ENCODE measurements at regions not wholly inside any gene's neighbourhood (a gene's known extent, or its start where the extent isn't known, plus 50 kb on each side); places are given as distances from the start of the nearest gene placed in this dataset.

GRCh38 chr3:64983583-64984359, 296.0 kb upstream of the ADAMTS9 start:
- DNase-seq (no peak), ATAC-seq (no peak)
- no peak overlapping the region for H3K4me3 ChIP-seq
- no peak overlapping the region for H3K27ac ChIP-seq
- no peaks in the 10 kb centered on the region for H3K4me1 ChIP-seq
- no peak for TF ChIP-seq CTCF (IDR thresholded peaks at IDR 0.05)
- no peaks in the 10 kb centered on the region for H3K36me3 ChIP-seq (ENCODE audit: insufficient read depth in 1 of 2, low read depth in 1 of 2)
- WGBS, 3 donors, result 70 to 83% (median 74%) methylated on average over 6 of the region's 6 CpGs
- intact Hi-C loops (cut with DNase I), result no loop called here
- no peaks in the 10 kb centered on the region for H3K27me3 ChIP-seq (ENCODE audit: insufficient read depth in 3 of 3, low read length in 2 of 3)
- H3K9me3 ChIP-seq, result no peaks in the 10 kb centered on the region

- Histone ChIP-seq H3K9me3 (no peaks in the 10 kb centered on the region), H3K4me3 (no peak overlapping the region), H3K27me3 (ENCODE audit: insufficient read depth in 3 of 3, low read length in 2 of 3) (no peaks in the 10 kb centered on the region), H3K4me1 (no peaks in the 10 kb centered on the region), H3K27ac (no peak overlapping the region), H3K36me3 (ENCODE audit: insufficient read depth in 1 of 2, low read depth in 1 of 2) (no peaks in the 10 kb centered on the region)
- TF ChIP-seq CTCF (IDR thresholded peaks at IDR 0.05), result no peak
- intact Hi-C loops (cut with DNase I), result no loop called here
- DNase-seq (no peak), ATAC-seq (peak; percentile 66 to 92 (median 81))
- 58 to 69% (median 68%) methylated on average over 8 of the region's 8 CpGs for WGBS, 3 donors
Measured at GRCh38 chr3:64977308-64978100, 289.7 kb upstream of the ADAMTS9 start.

DNA sequence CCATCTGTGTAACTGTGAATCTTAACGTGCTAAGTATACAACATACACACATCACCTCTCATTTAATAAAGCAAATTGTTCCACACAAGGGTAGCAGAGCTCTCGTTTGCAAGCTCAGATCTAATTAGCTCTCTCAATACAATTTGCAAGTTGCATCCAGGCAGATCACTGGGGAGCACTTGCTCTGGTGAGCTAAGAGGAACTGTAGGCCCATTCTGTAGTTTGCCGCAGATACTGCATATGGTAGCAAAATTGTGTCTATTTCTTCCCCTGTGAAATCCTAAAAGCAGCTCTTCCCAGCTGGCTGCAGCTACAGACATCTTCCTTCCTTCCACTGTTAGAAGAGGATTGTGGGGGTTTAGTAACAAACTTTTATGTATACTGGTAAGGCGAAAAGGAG, 288.7 kb upstream of the ADAMTS9 start:
- Histone ChIP-seq H3K36me3 (ENCODE audit: insufficient read depth in 1 of 2, low read depth in 1 of 2) (no peaks in the 10 kb centered on the region), H3K27me3 (ENCODE audit: insufficient read depth in 3 of 3, low read length in 2 of 3) (no peaks in the 10 kb centered on the region), H3K4me1 (no peaks in the 10 kb centered on the region), H3K9me3 (no peaks in the 10 kb centered on the region), H3K4me3 (no peak overlapping the region), H3K27ac (no peak overlapping the region)
- ATAC-seq (no peak), DNase-seq (no peak)
- intact Hi-C loops (cut with DNase I), result no loop called here
- WGBS, 3 donors, result 68 to 84% (median 70%) methylated on average over 4 of the region's 4 CpGs
- TF ChIP-seq CTCF (IDR thresholded peaks at IDR 0.05), result no peak

GRCh38 chr3:64975147-64975546, 287.3 kb upstream of the ADAMTS9 start:
- H3K4me3 ChIP-seq, result no peak overlapping the region
- DNase-seq, result no peak
- H3K9me3 ChIP-seq, result no peaks in the 10 kb centered on the region
- H3K27ac ChIP-seq, result no peak overlapping the region
- no peaks in the 10 kb centered on the region for H3K4me1 ChIP-seq
- intact Hi-C loops (cut with DNase I), result no loop called here
- H3K36me3 ChIP-seq (ENCODE audit: insufficient read depth in 1 of 2, low read depth in 1 of 2), result no peaks in the 10 kb centered on the region
- WGBS, 3 donors, result 48 to 65% (median 49%) methylated on average over 2 of the region's 2 CpGs
- H3K27me3 ChIP-seq (ENCODE audit: insufficient read depth in 3 of 3, low read length in 2 of 3), result no peaks in the 10 kb centered on the region
- no peak for ATAC-seq
- no peak for TF ChIP-seq CTCF (IDR thresholded peaks at IDR 0.05)
